GM12875 (cell line): ENCODE measurements at regions not wholly inside any gene's neighbourhood (a gene's known extent, or its start where the extent isn't known, plus 50 kb on each side); places are given as distances from the start of the nearest gene placed in this dataset.
"Not testable (repeated sequence)": the region's sequence is repeated elsewhere in the genome, so short reads cannot be mapped to it uniquely, and the experiment has no call there.

ENCODE experiments used
- H3K4me3 ChIP-seq: one replicate; pipeline ENCODE4 v1.5.1; 2011; ENCODE audit warnings: low read depth, low read length, control low read depth
- CTCF ChIP-seq: IDR thresholded peaks from 2 replicates; pipeline ENCODE4 v1.5.1; 2011; ENCODE audit warnings: low read depth, mild to moderate bottlenecking, control low read depth, inconsistent platforms, low read length, moderate library complexity, borderline replicate concordance; ENCODE audit not compliant: insufficient read depth

GRCh38 chr1:2851918-2852317 lies 50.4 kb upstream of the TTC34 start:
- H3K4me3 ChIP-seq: not testable (repeated sequence)

DNA sequence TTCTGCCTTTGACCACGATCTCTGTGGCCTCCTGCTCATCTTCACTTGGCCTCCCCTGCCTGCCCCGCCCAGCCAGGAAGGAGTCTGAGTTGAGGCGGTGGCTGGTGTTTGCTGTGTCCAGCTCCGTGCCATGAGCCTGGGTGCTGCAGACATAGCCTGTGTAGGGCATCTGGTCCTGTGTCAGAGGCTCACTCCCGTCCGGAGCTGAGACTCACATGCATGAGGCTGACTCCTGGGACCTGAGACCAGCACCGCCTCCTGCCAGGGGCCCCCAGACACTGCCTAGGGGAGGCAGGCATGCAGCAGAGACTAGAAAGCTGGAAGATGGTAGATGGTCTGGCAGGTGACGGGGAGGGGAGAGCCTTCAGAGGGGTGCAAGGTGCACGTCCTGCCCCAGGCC lies 52.2 kb upstream of the TTC34 start:
- no peak overlapping the region for H3K4me3 ChIP-seq
- TF ChIP-seq CTCF: no peak

DNA sequence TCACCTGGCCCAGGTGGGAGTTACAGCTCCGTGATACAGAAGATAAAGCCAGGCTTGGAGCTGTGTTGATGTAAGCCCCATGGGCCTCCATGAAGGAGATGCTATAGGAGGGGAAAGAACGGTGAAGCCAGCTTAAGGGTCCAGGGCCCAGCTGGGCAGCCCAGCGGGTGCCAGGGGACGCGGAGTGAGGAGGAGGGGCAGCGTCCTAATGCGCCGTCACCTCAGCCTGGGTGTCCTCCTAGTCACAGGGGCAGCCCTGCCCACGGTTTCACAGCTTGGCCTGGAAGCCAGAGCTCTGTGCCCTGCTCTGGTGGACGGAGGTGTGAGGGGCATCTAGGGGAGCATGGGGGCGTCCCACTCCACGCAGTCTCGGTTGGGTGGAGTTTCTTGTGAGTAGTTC lies 52.7 kb upstream of the TTC34 start:
- H3K4me3 ChIP-seq: no peak overlapping the region
- TF ChIP-seq CTCF: no peak

- TF ChIP-seq CTCF: no peak
- H3K4me3 ChIP-seq: no peak overlapping the region
These were observed 53.1 kb upstream of the TTC34 start for GRCh38 chr1:2854611-2855010.

DNA sequence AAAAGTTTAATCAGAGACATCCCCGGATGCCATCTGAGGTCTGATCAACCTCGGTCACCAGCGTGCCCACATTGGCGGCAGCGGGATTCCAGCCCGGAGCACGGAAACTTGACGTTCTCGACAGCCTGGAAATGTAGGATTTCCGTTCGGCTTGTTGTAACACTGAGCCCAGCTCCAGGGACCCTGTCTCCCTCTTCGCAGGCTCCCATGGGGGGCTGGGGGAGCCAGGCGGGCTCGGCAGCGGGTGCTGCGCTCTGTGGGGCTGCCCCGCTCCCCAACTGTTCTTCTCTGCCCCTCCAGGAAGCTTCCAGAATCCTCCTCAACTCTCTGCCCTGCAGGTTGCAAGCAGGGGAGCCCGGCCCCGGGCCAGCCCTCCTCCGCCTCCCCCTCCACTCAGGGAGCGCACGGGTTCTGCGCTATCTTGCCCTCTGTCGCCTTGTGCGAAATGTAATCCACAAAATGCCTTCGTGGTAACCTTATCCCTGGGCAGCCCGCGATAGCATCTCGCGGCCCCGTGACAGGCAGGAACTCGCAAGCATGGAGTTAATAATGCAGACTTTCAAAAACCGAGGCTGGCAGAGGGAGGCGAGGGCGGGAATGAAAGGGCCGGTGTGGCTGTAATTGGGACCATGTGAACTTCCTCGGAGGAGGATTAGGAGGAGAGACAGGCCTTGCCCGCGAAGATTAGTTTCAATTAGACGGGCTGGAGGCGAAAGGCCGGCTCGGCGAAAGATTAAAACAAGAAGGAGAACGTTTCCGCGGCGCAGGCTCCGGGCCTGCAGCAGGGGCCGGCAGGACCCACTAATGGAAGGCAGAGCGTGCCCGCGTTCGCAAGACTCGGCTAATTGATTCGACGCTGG lies 53.9 kb upstream of the TTC34 start:
- TF ChIP-seq CTCF: no peak
- no peak overlapping the region for H3K4me3 ChIP-seq

GRCh38 chr1:2856066-2856390 lies 54.5 kb upstream of the TTC34 start:
- no peak overlapping the region for H3K4me3 ChIP-seq
- TF ChIP-seq CTCF: no peak

DNA sequence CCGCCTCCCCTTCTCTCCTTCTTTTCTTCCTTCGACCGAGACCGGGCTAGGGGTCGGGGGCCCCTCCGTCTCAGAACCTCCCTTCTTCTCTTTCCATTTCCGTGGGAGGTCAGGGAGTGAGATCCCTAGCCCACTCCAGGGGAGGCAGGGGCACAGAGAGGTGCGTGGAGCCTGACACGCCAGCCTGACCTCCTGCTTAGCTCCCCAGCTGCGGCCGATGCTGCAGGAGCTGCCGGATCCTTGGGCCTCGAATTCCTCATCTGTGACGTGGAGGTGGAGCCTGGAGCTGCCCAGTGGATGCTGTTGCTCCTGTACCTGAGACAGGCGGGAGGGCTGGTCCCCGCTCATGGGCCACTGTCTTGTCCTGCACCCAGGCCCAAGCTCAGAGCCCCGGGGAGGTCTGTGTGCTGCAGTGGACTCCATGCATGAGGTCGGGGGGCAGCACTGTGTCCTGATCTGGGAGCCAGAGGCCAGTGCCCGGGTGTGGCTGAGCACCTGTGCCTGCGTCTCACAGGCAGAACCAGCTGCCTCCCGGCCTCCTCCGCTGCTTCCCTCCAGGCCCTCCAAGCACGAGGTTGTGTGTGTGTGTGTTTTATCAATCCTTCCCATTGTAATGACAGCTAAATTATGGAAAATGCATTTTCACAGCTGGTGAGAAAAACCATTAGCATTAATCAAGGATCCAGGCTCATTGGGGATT lies 55.3 kb upstream of the TTC34 start:
- no peak for TF ChIP-seq CTCF
- no peak overlapping the region for H3K4me3 ChIP-seq

DNA sequence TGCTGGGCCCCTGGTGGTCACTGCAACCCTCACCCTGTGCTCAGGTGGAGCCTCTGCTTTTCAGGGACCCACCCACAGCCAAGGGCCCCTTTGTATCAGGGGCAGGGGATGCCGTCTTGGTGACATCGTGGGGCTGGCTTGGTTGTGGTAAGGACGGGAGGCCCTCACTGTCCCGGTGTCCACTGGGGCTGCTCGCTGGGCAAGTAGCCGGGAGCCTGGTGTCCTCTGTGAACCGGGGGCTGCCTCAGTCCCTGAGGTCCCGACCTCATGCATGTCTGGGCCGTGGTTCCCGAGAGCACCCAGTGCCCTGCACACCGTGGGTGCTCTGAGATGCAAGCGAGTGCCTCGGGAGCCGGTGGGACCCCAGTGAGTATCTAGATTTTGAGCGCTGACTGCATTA lies 56.0 kb upstream of the TTC34 start:
- TF ChIP-seq CTCF: no peak
- no peak overlapping the region for H3K4me3 ChIP-seq
